ENCODE measurements at regions not wholly inside any gene's neighbourhood (a gene's known extent, or its start where the extent isn't known, plus 50 kb on each side); places are given as distances from the start of the nearest gene placed in this dataset.

DNA sequence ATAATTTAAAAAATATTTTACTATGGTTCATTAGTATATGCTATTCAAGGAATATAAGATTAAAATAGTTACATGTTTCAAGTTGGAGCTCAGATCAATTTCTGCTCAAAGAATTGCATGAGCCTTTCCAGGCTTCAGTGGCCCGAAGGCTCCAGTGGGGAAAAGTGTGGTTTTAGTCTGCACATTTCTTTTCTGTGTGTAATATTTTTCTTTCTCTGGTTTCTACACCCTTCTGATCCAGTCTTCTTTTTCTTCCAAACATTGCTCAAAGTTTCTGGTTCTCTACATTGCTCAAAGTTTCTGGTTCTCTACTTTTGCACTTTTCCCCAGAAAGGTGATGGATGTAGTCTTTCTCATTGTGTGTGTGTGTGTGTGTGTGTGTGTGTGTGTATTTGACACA lies 64.7 kb upstream of the OXGR1 start:
- Histone ChIP-seq H3K9me3 (ENCODE audit: control insufficient read depth, low read depth, low read length) (no peaks in the 10 kb centered on the region), H3K14ac (ENCODE audit: insufficient read depth, low read length) (no peak overlapping the region), H4K5ac (ENCODE audit: insufficient read length, low read depth, low read length) (no peak overlapping the region), H2BK120ac (ENCODE audit: low read depth, low read length, poor library complexity, severe bottlenecking) (no peak overlapping the region), H3T11ph (ENCODE audit: low read length) (no peak overlapping the region), H3K4me2 (ENCODE audit: insufficient read depth, insufficient read length, low read length) (no peak overlapping the region), H3K79me2 (ENCODE audit: insufficient read depth, low read length) (no peaks in the 10 kb centered on the region), H2BK5ac (ENCODE audit: insufficient read length, low read length) (no peak overlapping the region), H3K9ac (ENCODE audit: extremely low read depth, insufficient read length, low read length) (no peak overlapping the region), H3K27me3 (ENCODE audit: insufficient read depth, low read length) (no peaks in the 10 kb centered on the region), H4K20me1 (ENCODE audit: control insufficient read depth, insufficient read depth, insufficient read length) (no peaks in the 10 kb centered on the region), H3K18ac (ENCODE audit: insufficient read length, low read depth, low read length) (no peak overlapping the region), H4K8ac (replicated peaks; ENCODE audit: insufficient read length, low read depth, low read length) (no peak overlapping the region), H3K4ac (ENCODE audit: low read depth, low read length) (no peak overlapping the region), H4K91ac (ENCODE audit: insufficient read length, low read depth, low read length) (no peak overlapping the region), H2BK12ac (ENCODE audit: insufficient read length, low read depth, low read length) (no peak overlapping the region), H3K79me1 (ENCODE audit: insufficient read depth, low read depth, low read length, poor library complexity, severe bottlenecking) (no peaks in the 10 kb centered on the region), H3K56ac (ENCODE audit: insufficient read length, low read depth, low read length) (no peak overlapping the region), H3K27ac (ENCODE audit: insufficient read length, low read depth, low read length) (no peak overlapping the region), H2AFZ (ENCODE audit: low read length) (no peak overlapping the region), H3K4me1 (ENCODE audit: insufficient read depth, low read length) (no peaks in the 10 kb centered on the region), H3K23me2 (ENCODE audit: insufficient read length, low read depth, low read length, poor library complexity, severe bottlenecking) (no peaks in the 10 kb centered on the region), H2AK5ac (ENCODE audit: insufficient read length, low read length) (no peak overlapping the region), H3K23ac (ENCODE audit: insufficient read length, low read depth, low read length) (no peak overlapping the region), H2BK15ac (ENCODE audit: low read depth, low read length) (no peak overlapping the region), H2BK20ac (ENCODE audit: low read depth, low read length, poor library complexity, severe bottlenecking) (no peak overlapping the region)
- Mint-ChIP-seq H3K4me3 (no peak overlapping the region), H3K27ac (no peak overlapping the region), H3K27me3 (ENCODE audit: low read depth) (no peaks in the 10 kb centered on the region; the same call in 1 of the 2 replicates), H3K9me3 (peaks cover 12 to 17% of the 10 kb centered on the region in 2 experiments), H3K36me3 (ENCODE audit: insufficient read depth in 1 of 3, low read depth in 3 of 3) (peaks cover 3 to 15% (median 5%) of the 10 kb centered on the region in 3 experiments; a peak in 4 of 7 replicates), H3K4me1 (no peaks in the 10 kb centered on the region)
- TF ChIP-seq, protein P1, sequence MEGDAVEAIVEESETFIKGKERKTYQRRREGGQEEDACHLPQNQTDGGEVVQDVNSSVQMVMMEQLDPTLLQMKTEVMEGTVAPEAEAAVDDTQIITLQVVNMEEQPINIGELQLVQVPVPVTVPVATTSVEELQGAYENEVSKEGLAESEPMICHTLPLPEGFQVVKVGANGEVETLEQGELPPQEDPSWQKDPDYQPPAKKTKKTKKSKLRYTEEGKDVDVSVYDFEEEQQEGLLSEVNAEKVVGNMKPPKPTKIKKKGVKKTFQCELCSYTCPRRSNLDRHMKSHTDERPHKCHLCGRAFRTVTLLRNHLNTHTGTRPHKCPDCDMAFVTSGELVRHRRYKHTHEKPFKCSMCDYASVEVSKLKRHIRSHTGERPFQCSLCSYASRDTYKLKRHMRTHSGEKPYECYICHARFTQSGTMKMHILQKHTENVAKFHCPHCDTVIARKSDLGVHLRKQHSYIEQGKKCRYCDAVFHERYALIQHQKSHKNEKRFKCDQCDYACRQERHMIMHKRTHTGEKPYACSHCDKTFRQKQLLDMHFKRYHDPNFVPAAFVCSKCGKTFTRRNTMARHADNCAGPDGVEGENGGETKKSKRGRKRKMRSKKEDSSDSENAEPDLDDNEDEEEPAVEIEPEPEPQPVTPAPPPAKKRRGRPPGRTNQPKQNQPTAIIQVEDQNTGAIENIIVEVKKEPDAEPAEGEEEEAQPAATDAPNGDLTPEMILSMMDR (conservative IDR thresholded peaks at IDR 0.05) = no peak
- no peak for DNase-seq
- WGBS (ENCODE audit: extremely low coverage, insufficient read length, low lambda C conversion rate) = no CpG with 5 or more reads among the region's 1 CpG

Data from H9 (cell line).